ENCODE measurements at regions not wholly inside any gene's neighbourhood (a gene's known extent, or its start where the extent isn't known, plus 50 kb on each side); places are given as distances from the start of the nearest gene placed in this dataset.

DNA sequence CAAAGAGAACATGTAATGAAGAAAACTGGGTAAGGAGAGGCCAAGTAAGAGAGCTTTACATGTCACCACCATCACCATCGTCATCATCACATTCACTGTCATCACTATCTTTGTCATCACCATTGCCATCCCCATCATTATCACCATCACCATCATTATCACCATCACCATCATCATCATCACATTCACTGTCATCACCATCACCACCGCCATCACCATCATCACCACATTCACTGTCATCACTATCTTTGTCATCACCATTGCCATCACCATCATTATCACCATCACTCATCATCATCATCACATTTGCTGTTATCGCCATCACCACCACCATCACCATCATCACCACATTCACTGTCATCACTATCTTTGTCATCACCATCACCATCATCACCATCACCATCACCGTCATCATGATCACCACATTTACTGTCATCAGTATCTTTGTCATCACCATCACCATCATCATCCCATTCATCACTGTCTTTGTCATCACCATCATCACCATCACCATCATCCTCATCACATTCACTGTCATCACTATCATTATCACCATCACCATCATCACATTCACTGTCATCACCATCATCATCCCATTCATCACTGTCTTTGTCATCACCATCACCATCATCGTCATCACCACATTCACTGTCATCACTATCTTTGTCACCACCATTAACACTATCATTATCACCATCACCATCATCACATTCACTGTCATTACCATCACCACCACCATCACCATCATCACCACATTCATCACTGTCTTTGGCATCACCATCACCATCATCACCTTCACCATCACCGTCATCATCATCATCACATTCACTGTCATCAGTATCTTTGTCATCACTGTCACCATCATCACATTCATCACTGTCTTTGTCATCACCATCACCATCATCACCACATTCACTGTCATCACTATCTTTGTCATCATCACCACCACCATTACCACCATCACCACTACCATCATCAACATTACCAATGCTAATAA, 172.3 kb downstream of the ERMARD start:
- no peaks in the 10 kb centered on the region for H3K36me3 ChIP-seq (ENCODE audit: low read depth, missing control alignments)
- DNase-seq: no peak
- H3K27ac ChIP-seq: no peak overlapping the region
- intact Hi-C loops (cut with DNase I; ENCODE audit: low total_unique reads): no loop called here
- no peaks in the 10 kb centered on the region for H3K27me3 ChIP-seq
- no peaks in the 10 kb centered on the region for H3K4me1 ChIP-seq
- no peak overlapping the region for H3K4me3 ChIP-seq
- WGBS, 2 donors: 93 to 94% methylated on average over 6 of the region's 6 CpGs
- TF ChIP-seq, protein P1, sequence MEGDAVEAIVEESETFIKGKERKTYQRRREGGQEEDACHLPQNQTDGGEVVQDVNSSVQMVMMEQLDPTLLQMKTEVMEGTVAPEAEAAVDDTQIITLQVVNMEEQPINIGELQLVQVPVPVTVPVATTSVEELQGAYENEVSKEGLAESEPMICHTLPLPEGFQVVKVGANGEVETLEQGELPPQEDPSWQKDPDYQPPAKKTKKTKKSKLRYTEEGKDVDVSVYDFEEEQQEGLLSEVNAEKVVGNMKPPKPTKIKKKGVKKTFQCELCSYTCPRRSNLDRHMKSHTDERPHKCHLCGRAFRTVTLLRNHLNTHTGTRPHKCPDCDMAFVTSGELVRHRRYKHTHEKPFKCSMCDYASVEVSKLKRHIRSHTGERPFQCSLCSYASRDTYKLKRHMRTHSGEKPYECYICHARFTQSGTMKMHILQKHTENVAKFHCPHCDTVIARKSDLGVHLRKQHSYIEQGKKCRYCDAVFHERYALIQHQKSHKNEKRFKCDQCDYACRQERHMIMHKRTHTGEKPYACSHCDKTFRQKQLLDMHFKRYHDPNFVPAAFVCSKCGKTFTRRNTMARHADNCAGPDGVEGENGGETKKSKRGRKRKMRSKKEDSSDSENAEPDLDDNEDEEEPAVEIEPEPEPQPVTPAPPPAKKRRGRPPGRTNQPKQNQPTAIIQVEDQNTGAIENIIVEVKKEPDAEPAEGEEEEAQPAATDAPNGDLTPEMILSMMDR (IDR thresholded peaks at IDR 0.05): no peak
- no peak for TF ChIP-seq POLR2A (IDR thresholded peaks at IDR 0.05)
- no peaks in the 10 kb centered on the region for H3K9me3 ChIP-seq

DNA sequence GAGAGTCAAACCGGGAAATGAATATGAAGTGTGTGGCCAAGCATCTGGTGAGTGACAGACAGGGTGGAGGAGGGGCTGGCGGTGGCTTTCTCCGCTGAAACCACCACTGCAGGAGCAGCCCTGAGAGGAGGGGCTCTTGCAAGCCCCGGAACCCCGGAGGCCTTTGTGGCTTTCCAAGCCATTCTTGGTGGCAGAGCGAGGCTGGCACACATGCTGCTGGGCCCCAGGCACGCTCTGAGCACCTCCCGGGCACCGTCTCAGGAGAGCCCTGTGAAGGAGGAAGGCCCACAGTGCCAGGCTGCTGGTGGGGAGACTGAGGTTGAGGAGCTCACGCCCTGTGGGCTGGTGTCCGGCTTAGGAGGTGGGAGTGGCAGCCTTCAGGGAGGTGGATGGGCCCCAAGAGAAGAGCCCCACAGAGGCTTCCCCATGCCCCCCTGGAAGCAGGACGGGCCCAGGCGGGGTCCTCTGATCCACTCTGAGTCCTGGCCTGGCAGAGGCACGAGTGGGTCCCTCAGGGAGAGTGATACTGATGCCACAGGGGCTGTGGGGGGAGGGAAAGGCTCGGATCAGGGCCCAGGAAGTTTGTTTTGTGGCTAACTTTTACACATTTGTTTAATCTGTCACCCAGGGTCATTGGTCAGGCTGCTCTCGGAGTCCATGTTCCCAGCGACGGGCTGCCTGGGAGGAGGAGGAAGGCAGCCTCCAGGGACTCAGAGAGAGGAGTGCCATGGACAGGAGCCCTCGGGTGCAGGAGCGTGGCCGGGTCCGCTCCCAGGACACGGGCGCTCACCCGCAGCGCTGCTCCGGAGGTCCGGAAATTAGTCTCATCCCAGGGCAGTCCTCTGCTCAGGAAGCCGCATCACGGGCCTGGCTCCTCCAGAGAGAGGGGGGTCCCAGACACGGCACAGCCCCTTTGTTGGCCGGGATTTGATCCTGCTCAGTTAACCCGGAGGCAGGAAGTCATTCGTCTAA, 170.7 kb downstream of the ERMARD start:
- DNase-seq: no peak
- Histone ChIP-seq H3K4me3 (no peak overlapping the region), H3K36me3 (ENCODE audit: low read depth, missing control alignments) (no peaks in the 10 kb centered on the region), H3K27me3 (no peaks in the 10 kb centered on the region), H3K27ac (no peak overlapping the region), H3K9me3 (no peaks in the 10 kb centered on the region), H3K4me1 (no peaks in the 10 kb centered on the region)
- 86 to 93% methylated on average over 14 to 34 of the region's 34 CpGs for WGBS, 2 donors
- intact Hi-C loops (cut with DNase I; ENCODE audit: low total_unique reads): no loop called here
- TF ChIP-seq POLR2A (IDR thresholded peaks at IDR 0.05): no peak
- TF ChIP-seq, protein P1 (IDR thresholded peaks at IDR 0.05): no peak

DNA sequence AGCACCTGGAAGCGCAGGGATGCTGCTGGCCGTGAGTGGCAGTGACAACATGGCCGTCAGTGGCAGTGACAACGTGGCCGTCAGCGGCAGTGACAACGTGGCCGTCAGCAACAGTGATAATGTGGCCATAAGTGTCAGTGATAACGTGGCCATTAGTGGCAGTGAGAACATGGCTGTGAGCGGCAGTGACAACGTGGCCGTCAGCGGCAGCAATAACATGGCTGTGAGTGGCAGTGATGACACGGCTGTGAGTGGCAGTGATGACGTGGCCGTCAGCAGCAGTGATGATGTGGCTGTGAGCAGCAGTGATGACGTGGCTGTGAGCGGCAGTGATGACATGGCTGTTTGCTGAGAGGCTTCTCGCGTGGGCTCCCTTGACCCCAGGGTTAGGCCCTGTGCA, 169.8 kb downstream of the ERMARD start:
- H3K27me3 ChIP-seq: no peaks in the 10 kb centered on the region
- no peaks in the 10 kb centered on the region for H3K36me3 ChIP-seq (ENCODE audit: low read depth, missing control alignments)
- no peaks in the 10 kb centered on the region for H3K9me3 ChIP-seq
- no peak for TF ChIP-seq POLR2A (IDR thresholded peaks at IDR 0.05)
- TF ChIP-seq, protein P1 (IDR thresholded peaks at IDR 0.05): no peak
- no peak overlapping the region for H3K4me3 ChIP-seq
- WGBS, 2 donors: 87 to 90% methylated on average over 18 to 20 of the region's 20 CpGs
- intact Hi-C loops (cut with DNase I; ENCODE audit: low total_unique reads): no loop called here
- DNase-seq: no peak
- H3K4me1 ChIP-seq: no peaks in the 10 kb centered on the region
- H3K27ac ChIP-seq: no peak overlapping the region

DNA sequence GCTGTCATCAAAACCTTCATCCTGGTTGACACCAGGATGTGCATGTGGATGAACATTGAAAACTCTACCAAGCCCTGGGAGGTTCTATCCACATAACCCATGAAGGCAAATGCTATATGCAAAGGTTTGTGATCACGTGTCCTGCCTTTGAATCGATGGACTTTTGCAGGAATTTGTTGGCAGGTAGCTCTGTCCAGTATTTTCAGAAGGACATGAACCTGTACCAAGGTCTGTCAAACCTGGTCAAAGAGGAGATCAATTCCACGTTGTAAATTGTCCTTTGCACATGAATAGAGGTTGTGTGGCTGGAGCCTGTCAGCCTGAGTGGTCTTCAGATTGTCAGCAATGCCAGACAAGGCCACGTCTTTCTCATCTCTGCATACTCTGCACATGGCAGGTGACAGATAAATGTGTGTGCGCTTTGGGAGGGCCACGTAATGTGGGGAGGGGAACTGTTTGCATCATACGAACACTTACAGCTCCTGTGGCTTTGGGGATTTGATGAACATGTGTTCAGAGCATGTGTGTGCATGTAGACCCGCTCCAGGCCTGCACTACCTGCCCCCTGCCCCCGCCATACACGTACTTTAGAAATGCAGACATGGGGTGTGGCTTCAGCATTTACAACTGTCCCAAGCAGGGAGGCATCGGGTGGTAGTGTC, 169.1 kb downstream of the ERMARD start:
- no peaks in the 10 kb centered on the region for H3K4me1 ChIP-seq
- no peaks in the 10 kb centered on the region for H3K9me3 ChIP-seq
- H3K27ac ChIP-seq: no peak overlapping the region
- WGBS, 2 donors: 84 to 88% methylated on average over 11 of the region's 11 CpGs
- no peak overlapping the region for H3K4me3 ChIP-seq
- no peak for DNase-seq
- H3K27me3 ChIP-seq: no peaks in the 10 kb centered on the region
- no peaks in the 10 kb centered on the region for H3K36me3 ChIP-seq (ENCODE audit: low read depth, missing control alignments)
- TF ChIP-seq, protein P1 (IDR thresholded peaks at IDR 0.05): no peak
- TF ChIP-seq POLR2A (IDR thresholded peaks at IDR 0.05): no peak
- intact Hi-C loops (cut with DNase I; ENCODE audit: low total_unique reads): no loop called here

Measured in testis (tissue), 2 donors.